ENCODE measurements at regions not wholly inside any gene's neighbourhood (a gene's known extent, or its start where the extent isn't known, plus 50 kb on each side); places are given as distances from the start of the nearest gene placed in this dataset.

GRCh38 chr11:116525961-116526495, 246.8 kb downstream of the BUD13 start:
- DNase-seq (ENCODE audit: extremely low spot score in 2 of 2) = no peak
- no peaks in the 10 kb centered on the region for H3K9me3 ChIP-seq
- H3K27ac ChIP-seq = no peak overlapping the region
- H3K4me3 ChIP-seq = no peak overlapping the region
- no peaks in the 10 kb centered on the region for H3K4me1 ChIP-seq
- intact Hi-C loops (cut with DNase I) = no loop called here
- TF ChIP-seq CTCF (IDR thresholded peaks at IDR 0.05) (no peak), POLR2AphosphoS5 (IDR thresholded peaks at IDR 0.05; ENCODE audit: insufficient read depth in 1 of 2, low read depth in 1 of 2) (no peak), POLR2A (IDR thresholded peaks at IDR 0.05) (no peak)
- no peaks in the 10 kb centered on the region for H3K27me3 ChIP-seq
- H3K36me3 ChIP-seq = no peaks in the 10 kb centered on the region

- no peaks in the 10 kb centered on the region for H3K4me1 ChIP-seq
- no peak for DNase-seq (ENCODE audit: extremely low spot score in 2 of 2)
- H3K27ac ChIP-seq = no peak overlapping the region
- intact Hi-C loops (cut with DNase I) = no loop called here
- TF ChIP-seq POLR2A (IDR thresholded peaks at IDR 0.05) (no peak), CTCF (IDR thresholded peaks at IDR 0.05) (no peak), POLR2AphosphoS5 (IDR thresholded peaks at IDR 0.05; ENCODE audit: insufficient read depth in 1 of 2, low read depth in 1 of 2) (no peak)
- no peaks in the 10 kb centered on the region for H3K9me3 ChIP-seq
- H3K27me3 ChIP-seq = no peaks in the 10 kb centered on the region
- no peak overlapping the region for H3K4me3 ChIP-seq
- no peaks in the 10 kb centered on the region for H3K36me3 ChIP-seq
Observed at GRCh38 chr11:116519499-116519898, 253.3 kb downstream of the BUD13 start.

- H3K4me3 ChIP-seq = no peak overlapping the region
- no peak for DNase-seq (ENCODE audit: extremely low spot score in 2 of 2)
- intact Hi-C loops (cut with DNase I) = no loop called here
- TF ChIP-seq POLR2A (IDR thresholded peaks at IDR 0.05) (no peak), POLR2AphosphoS5 (IDR thresholded peaks at IDR 0.05; ENCODE audit: insufficient read depth in 1 of 2, low read depth in 1 of 2) (no peak), CTCF (IDR thresholded peaks at IDR 0.05) (no peak)
- no peaks in the 10 kb centered on the region for H3K36me3 ChIP-seq
- H3K4me1 ChIP-seq = no peaks in the 10 kb centered on the region
- H3K27me3 ChIP-seq = no peaks in the 10 kb centered on the region
- H3K9me3 ChIP-seq = no peaks in the 10 kb centered on the region
- no peak overlapping the region for H3K27ac ChIP-seq
Observed at GRCh38 chr11:116518141-116518540, 254.6 kb downstream of the BUD13 start.

GRCh38 chr11:116517584-116517983, 255.2 kb downstream of the BUD13 start:
- intact Hi-C loops (cut with DNase I) = no loop called here
- no peaks in the 10 kb centered on the region for H3K36me3 ChIP-seq
- no peak for TF ChIP-seq POLR2A (IDR thresholded peaks at IDR 0.05)
- TF ChIP-seq POLR2AphosphoS5 (IDR thresholded peaks at IDR 0.05; ENCODE audit: insufficient read depth in 1 of 2, low read depth in 1 of 2) = no peak
- no peak for TF ChIP-seq CTCF (IDR thresholded peaks at IDR 0.05)
- no peak for DNase-seq (ENCODE audit: extremely low spot score in 2 of 2)
- no peaks in the 10 kb centered on the region for H3K4me1 ChIP-seq
- no peak overlapping the region for H3K27ac ChIP-seq
- H3K9me3 ChIP-seq = no peaks in the 10 kb centered on the region
- H3K27me3 ChIP-seq = no peaks in the 10 kb centered on the region
- no peak overlapping the region for H3K4me3 ChIP-seq

GRCh38 chr11:116517077-116517476, 255.7 kb downstream of the BUD13 start:
- Histone ChIP-seq H3K9me3 (no peaks in the 10 kb centered on the region), H3K36me3 (no peaks in the 10 kb centered on the region), H3K27me3 (no peaks in the 10 kb centered on the region), H3K4me3 (no peak overlapping the region), H3K27ac (no peak overlapping the region), H3K4me1 (no peaks in the 10 kb centered on the region)
- TF ChIP-seq CTCF (IDR thresholded peaks at IDR 0.05) (no peak), POLR2A (IDR thresholded peaks at IDR 0.05) (no peak), POLR2AphosphoS5 (IDR thresholded peaks at IDR 0.05; ENCODE audit: insufficient read depth in 1 of 2, low read depth in 1 of 2) (no peak)
- no peak for DNase-seq (ENCODE audit: extremely low spot score in 2 of 2)
- intact Hi-C loops (cut with DNase I) = no loop called here
